Pancreas (tissue), 10 donors: ENCODE measurements at regions not wholly inside any gene's neighbourhood (a gene's known extent, or its start where the extent isn't known, plus 50 kb on each side); places are given as distances from the start of the nearest gene placed in this dataset.
A peak's percentile ranks its signal among the peaks of the same experiment; 100 is the strongest.

Source experiments
- ATAC-seq, 4 donors: fragments of 200-7000 bp; cut with Tn5 transposase; one replicate each; pipeline versions ENCODE4 v1.8.0 to v1.9.1; 2020; ENCODE audit warnings: mild to moderate bottlenecking in 4 of 4, moderate library complexity in 4 of 4
- DNase-seq, 6 donors: peaks; one replicate each; pipeline ENCODE4 v3.0.0-alpha.2; 2020
- FAIRE-seq: peaks from 2 replicates; lab custom pipeline; 2012; peaks lifted over from hg19 to GRCh38; lab: Jason Lieb, UNC
- H3K27ac ChIP-seq, 4 donors: fragments of 200-600 bp; sonication (generic); 1 replicate in 3 of 4; 2 replicates in 1 of 4; pipeline versions ENCODE4 v1.5.0 to v1.8.0; 2020
- H3K27me3 ChIP-seq, 4 donors: fragments of 200-600 bp; one replicate each; pipeline ENCODE4 v1.8.0; 2021
- H3K36me3 ChIP-seq, 3 donors: fragments of 200-600 bp; sonication (generic) in 1 of 3; one replicate each; pipeline versions ENCODE4 v1.5.0 to v1.8.0; 2020 to 2021
- H3K4me1 ChIP-seq, 3 donors: fragments of 200-600 bp; one replicate each; pipeline ENCODE4 v1.8.0; 2021
- H3K4me3 ChIP-seq, 4 donors: fragments of 200-600 bp; sonication (generic) in 2 of 4; one replicate each; pipeline versions ENCODE4 v1.5.0 to v1.8.0; 2020 to 2021
- H3K9me3 ChIP-seq, 4 donors: fragments of 200-600 bp; one replicate each; pipeline ENCODE4 v1.8.0; 2021
- WGBS, 2 donors: extraction: QIAGEN DNeasy Blood & Tissue Kit; methylation state at CpG; one replicate each; pipeline ENCODE4 v1.1.7; 2013; 5-methylcytosine and 5-hydroxymethylcytosine counted together
- intact Hi-C, 3 donors: fragments of 100-400 bp; cut with DNase I; formaldehyde crosslinking; loops; one replicate each; pipeline versions ENCODE4 v1.11.1 to v1.14.2; 2022
- TF ChIP-seq, protein P1 (sequence below), 4 donors: fragments of 200-600 bp; sonication (generic) in 3 of 4; IDR thresholded peaks; one replicate each; pipeline versions ENCODE4 v1.5.0 to v1.8.0; 2021; ENCODE audit warnings: antibody characterized with exemption in 4 of 4
- donor health status: healthy with polysubstance abuse.
- donor health status: DM: no; HTN: no; CAD: no; lungs with moderate emphysema.
- donor health status: DM: no; HTN: no; CAD: no.
- donor health status: control.
- donor health status: control.
- donor health status: Bipolar disorder and iron deficiency.
- donor health status: DM: yes; HTN: yes; CAD: no.
- donor health status: DM: no; HTN: no; CAD: no.
- donor health status: DM: no; HTN: no; CAD: no.
- donor health status: DM: yes; HTN: yes; CAD: no.

DNA sequence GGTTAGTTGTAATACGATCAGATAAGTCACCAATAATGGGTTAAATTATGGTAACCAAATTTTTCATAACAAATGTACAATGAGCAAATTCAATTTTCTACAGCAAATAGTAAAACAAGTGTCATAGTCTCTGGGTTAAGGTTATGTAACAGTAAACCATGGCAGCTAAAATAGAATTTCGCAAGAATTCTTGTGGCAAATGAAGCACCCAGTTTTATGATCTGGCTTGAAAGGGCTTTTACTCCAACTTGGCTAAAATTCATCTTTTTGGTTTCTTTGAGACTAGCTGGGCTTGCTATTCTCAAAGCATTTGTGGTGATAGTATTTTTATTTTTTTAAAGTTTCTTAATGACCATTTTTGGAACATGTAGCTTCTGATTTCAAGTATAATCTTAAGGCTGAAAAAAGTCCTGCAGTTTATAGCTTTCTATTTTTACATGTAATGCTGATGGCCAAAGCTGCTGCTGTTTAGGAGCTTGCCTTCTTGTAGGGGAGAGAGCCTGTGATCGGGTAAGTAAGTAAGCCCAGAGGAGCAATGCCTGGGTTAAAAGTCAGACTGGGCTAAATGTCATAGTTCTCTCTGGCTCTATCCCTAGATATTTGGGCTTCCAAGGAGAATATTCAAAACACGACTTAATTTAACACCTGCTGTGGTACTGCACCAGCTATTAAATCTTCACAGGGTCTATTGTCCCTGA lies 55.5 kb upstream of the SYPL1 start:
- Histone ChIP-seq H3K4me1 (no peaks in the 10 kb centered on the region), H3K9me3 (no peaks in the 10 kb centered on the region), H3K36me3 (no peaks in the 10 kb centered on the region), H3K4me3 (no peak overlapping the region), H3K27me3 (no peaks in the 10 kb centered on the region), H3K27ac (no peak overlapping the region)
- ATAC-seq (peak in 1 of 4 donors; percentile 32), DNase-seq (no peak), FAIRE-seq (no peak)
- 72 to 80% methylated on average over 4 of the region's 4 CpGs for WGBS, 2 donors
- TF ChIP-seq, protein P1, sequence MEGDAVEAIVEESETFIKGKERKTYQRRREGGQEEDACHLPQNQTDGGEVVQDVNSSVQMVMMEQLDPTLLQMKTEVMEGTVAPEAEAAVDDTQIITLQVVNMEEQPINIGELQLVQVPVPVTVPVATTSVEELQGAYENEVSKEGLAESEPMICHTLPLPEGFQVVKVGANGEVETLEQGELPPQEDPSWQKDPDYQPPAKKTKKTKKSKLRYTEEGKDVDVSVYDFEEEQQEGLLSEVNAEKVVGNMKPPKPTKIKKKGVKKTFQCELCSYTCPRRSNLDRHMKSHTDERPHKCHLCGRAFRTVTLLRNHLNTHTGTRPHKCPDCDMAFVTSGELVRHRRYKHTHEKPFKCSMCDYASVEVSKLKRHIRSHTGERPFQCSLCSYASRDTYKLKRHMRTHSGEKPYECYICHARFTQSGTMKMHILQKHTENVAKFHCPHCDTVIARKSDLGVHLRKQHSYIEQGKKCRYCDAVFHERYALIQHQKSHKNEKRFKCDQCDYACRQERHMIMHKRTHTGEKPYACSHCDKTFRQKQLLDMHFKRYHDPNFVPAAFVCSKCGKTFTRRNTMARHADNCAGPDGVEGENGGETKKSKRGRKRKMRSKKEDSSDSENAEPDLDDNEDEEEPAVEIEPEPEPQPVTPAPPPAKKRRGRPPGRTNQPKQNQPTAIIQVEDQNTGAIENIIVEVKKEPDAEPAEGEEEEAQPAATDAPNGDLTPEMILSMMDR (IDR thresholded peaks at IDR 0.05) = no peak
- intact Hi-C loops = loop anchor here in 1 of 3 donors (5.0 kb wide), 1 partner anchor 110 kb away; no protein-coding TSS in a partner anchor

DNA sequence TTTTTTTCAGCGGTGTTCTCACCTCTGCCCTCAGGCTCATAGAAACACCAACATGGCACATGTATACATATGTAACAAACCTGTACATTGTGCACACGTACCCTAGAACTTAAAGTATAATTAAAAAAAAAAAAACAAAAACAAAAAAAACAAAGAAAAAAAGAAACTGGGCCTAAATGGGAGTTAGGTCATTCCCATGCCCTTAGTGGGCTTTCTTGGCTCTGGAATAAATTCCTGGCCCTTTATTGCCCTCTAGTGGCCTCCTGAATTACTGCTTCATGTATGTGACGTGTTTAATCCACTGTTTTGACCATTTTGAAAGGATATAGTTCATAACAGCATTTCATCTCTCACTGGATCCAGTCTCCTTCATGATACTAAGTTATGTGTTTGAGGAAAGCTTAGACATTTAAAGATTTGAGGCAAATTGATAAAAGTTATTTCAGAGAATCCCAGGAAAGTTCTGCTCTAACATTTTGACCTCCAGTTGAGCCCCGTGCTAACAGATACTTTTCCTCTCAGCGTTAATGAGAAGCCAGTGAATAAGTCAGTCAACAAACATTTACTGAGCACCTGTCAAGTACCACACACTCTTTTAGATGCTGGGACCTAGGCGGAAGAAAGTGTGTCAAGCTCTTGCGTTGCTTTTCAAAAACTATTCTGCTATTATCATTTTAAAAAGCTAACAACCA lies 54.7 kb upstream of the SYPL1 start:
- no peaks in the 10 kb centered on the region for H3K27me3 ChIP-seq
- DNase-seq (peak in 3 of 6 donors; percentile 39 to 57 (median 45)), ATAC-seq (peak; percentile 76 to 97 (median 88)), FAIRE-seq (peak; percentile 94)
- H3K9me3 ChIP-seq = no peaks in the 10 kb centered on the region
- TF ChIP-seq, protein P1 (IDR thresholded peaks at IDR 0.05) = peak; percentile 63 to 82 (median 78)
- no peaks in the 10 kb centered on the region for H3K36me3 ChIP-seq
- H3K4me3 ChIP-seq = no peak overlapping the region
- H3K27ac ChIP-seq = no peak overlapping the region
- no peaks in the 10 kb centered on the region for H3K4me1 ChIP-seq
- WGBS, 2 donors = 42 to 48% methylated on average over 7 of the region's 7 CpGs
- intact Hi-C loops = loop anchor here in 1 of 3 donors (5.0 kb wide), 1 partner anchor 109 kb away; no protein-coding TSS in a partner anchor

DNA sequence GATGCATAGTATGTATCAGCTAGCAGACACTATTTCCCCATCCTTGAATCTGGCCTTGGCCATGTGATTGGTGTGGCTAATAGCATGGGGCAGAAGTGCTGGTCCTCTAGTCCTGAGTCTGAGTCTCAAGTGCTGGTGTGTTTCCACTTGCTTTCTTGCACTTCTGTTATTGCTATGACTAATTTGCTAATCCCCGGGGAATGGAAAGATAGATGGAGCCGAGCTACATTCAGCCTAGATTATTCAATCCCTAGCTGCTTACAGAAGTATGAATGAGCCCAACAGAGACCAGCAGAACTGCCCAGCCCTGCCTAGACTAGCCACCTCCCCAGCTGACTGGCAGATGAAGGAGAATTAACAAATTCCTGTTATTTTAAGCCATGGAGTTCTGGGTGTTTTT lies 53.2 kb upstream of the SYPL1 start:
- Histone ChIP-seq H3K27ac (no peak overlapping the region), H3K27me3 (no peaks in the 10 kb centered on the region), H3K4me3 (no peak overlapping the region), H3K9me3 (no peaks in the 10 kb centered on the region), H3K4me1 (no peaks in the 10 kb centered on the region), H3K36me3 (no peaks in the 10 kb centered on the region)
- intact Hi-C loops = loop anchor here in 1 of 3 donors (5.0 kb wide), 1 partner anchor 108 kb away; no protein-coding TSS in a partner anchor
- no peak for DNase-seq
- ATAC-seq = peak in 1 of 4 donors; percentile 13
- TF ChIP-seq, protein P1 (IDR thresholded peaks at IDR 0.05) = no peak
- 51% methylated on average over 2 of the region's 2 CpGs for WGBS, 2 donors
- FAIRE-seq = no peak

DNA sequence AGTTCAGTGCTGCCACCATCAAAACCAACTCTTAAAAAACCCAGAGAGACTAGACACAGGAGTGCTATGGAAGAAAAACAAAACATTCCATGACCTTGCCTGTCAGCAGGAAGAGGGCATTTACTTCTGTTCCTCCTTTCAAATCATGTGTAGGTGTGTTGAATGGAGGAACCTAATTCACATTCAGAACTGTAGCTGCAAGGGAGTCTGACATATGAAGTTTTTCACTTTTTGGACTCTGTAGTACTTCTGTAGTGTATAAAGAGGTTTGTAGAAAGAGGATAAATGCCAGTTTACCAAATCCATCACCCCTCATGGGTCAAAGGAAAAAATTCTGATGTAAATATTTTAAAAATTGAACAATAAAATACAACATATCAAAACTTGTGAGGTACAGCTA lies 51.1 kb upstream of the SYPL1 start:
- Histone ChIP-seq H3K27ac (no peak overlapping the region), H3K9me3 (no peaks in the 10 kb centered on the region), H3K4me3 (no peak overlapping the region), H3K4me1 (no peaks in the 10 kb centered on the region), H3K27me3 (no peaks in the 10 kb centered on the region), H3K36me3 (no peaks in the 10 kb centered on the region)
- no peak for DNase-seq
- no peak for ATAC-seq
- intact Hi-C loops = no loop called here
- TF ChIP-seq, protein P1 (IDR thresholded peaks at IDR 0.05) = no peak
- FAIRE-seq = no peak
